ENCODE measurements at regions not wholly inside any gene's neighbourhood (a gene's known extent, or its start where the extent isn't known, plus 50 kb on each side); places are given as distances from the start of the nearest gene placed in this dataset.

- Histone ChIP-seq H3K4me3 (ENCODE audit: low read depth in 2 of 2, low read length in 1 of 2) (no peak overlapping the region), H3K79me2 (ENCODE audit: insufficient read depth) (no peaks in the 10 kb centered on the region), H3F3A (replicated peaks; ENCODE audit: insufficient read depth) (no peaks in the 10 kb centered on the region), H3K4me1 (ENCODE audit: control insufficient read depth in 1 of 2, insufficient read depth in 2 of 2, low read depth in 1 of 2, low read length in 1 of 2) (no peaks in the 10 kb centered on the region), H4K20me1 (ENCODE audit: insufficient read depth) (no peaks in the 10 kb centered on the region), H3K9ac (no peak overlapping the region), H3K27me3 (ENCODE audit: insufficient read depth) (no peaks in the 10 kb centered on the region), H2AFZ (ENCODE audit: low read depth) (no peak overlapping the region), H3K27ac (ENCODE audit: low read depth in 2 of 2, low read length in 1 of 2) (no peak overlapping the region), H3K9me3 (no peaks in the 10 kb centered on the region), H3K36me3 (replicated peaks in 1 of 2; ENCODE audit: control insufficient read depth in 1 of 2, insufficient read depth in 2 of 2, low read length in 1 of 2) (no peaks in the 10 kb centered on the region), H3K4me2 (no peak overlapping the region), H3K9me2 (no peaks in the 10 kb centered on the region)
- DNase-seq: no peak
- WGBS (ENCODE audit: low lambda C conversion rate): 6% methylated on average over 6 of the region's 6 CpGs
- CTCF ChIA-PET: no interaction called here
- TF ChIP-seq JUND (IDR thresholded peaks at IDR 0.05) (no peak), FOXM1 (IDR thresholded peaks at IDR 0.05; ENCODE audit: low read depth) (no peak), REST (IDR thresholded peaks at IDR 0.05; ENCODE audit: low read depth, low read length) (no peak), YY1 (IDR thresholded peaks at IDR 0.05; ENCODE audit: low read depth) (no peak), USF1 (IDR thresholded peaks at IDR 0.05; ENCODE audit: borderline replicate concordance, low read depth) (no peak), SMC3 (IDR thresholded peaks at IDR 0.05; ENCODE audit: low read depth, low read length) (no peak), TAF1 (IDR thresholded peaks at IDR 0.05; ENCODE audit: borderline replicate concordance, low read depth, low read length) (no peak), MXI1 (IDR thresholded peaks at IDR 0.05; ENCODE audit: low read depth, low read length) (no peak), MEF2A (IDR thresholded peaks at IDR 0.05; ENCODE audit: borderline replicate concordance, low read depth) (no peak), USF2 (IDR thresholded peaks at IDR 0.05; ENCODE audit: borderline replicate concordance, low read depth, low read length) (no peak), RAD21 (IDR thresholded peaks at IDR 0.05; ENCODE audit: low read length) (no peak), ZBTB33 (IDR thresholded peaks at IDR 0.05; ENCODE audit: borderline replicate concordance, low read depth) (no peak), TEAD4 (IDR thresholded peaks at IDR 0.05; ENCODE audit: borderline replicate concordance, insufficient read depth) (no peak), SIN3A (IDR thresholded peaks at IDR 0.05; ENCODE audit: borderline replicate concordance, low read depth, low read length) (no peak), RXRA (IDR thresholded peaks at IDR 0.05; ENCODE audit: borderline replicate concordance, low read depth) (no peak), PBX3 (IDR thresholded peaks at IDR 0.05) (no peak), EZH2phosphoT487 (IDR thresholded peaks at IDR 0.05; ENCODE audit: borderline replicate concordance, low read depth) (no peak)
- TF ChIP-seq, protein P1, sequence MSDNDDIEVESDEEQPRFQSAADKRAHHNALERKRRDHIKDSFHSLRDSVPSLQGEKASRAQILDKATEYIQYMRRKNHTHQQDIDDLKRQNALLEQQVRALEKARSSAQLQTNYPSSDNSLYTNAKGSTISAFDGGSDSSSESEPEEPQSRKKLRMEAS (IDR thresholded peaks at IDR 0.05; ENCODE audit: low read depth): no peak
- TF ChIP-seq, protein P2, sequence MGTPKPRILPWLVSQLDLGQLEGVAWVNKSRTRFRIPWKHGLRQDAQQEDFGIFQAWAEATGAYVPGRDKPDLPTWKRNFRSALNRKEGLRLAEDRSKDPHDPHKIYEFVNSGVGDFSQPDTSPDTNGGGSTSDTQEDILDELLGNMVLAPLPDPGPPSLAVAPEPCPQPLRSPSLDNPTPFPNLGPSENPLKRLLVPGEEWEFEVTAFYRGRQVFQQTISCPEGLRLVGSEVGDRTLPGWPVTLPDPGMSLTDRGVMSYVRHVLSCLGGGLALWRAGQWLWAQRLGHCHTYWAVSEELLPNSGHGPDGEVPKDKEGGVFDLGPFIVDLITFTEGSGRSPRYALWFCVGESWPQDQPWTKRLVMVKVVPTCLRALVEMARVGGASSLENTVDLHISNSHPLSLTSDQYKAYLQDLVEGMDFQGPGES (IDR thresholded peaks at IDR 0.05; ENCODE audit: low read depth, low read length): no peak
- POLR2A ChIA-PET: no interaction called here
Observed at GRCh38 chr14:98756749-98757148, 515.2 kb downstream of the BCL11B start.

Data from SK-N-SH (cell line).